Upper lobe of left lung (tissue), 6 donors: ENCODE measurements at regions not wholly inside any gene's neighbourhood (a gene's known extent, or its start where the extent isn't known, plus 50 kb on each side); places are given as distances from the start of the nearest gene placed in this dataset.

Source experiments
- ATAC-seq, 2 donors: fragments of 200-7000 bp; cut with Tn5 transposase; one replicate each; pipeline ENCODE4 v1.9.1; 2022; ENCODE audit warnings: mild to moderate bottlenecking in 2 of 2, moderate library complexity in 2 of 2; ENCODE audit not compliant: low FRiP score in 2 of 2
- DNase-seq, 2 donors: peaks; one replicate each; pipeline ENCODE4 v3.0.0-alpha.2; 2019 to 2020
- H3K27ac ChIP-seq, 4 donors: fragments of 200-600 bp; sonication (generic); one replicate each; pipeline ENCODE4 v1.5.1; 2016 to 2019
- H3K27me3 ChIP-seq, 4 donors: fragments of 200-600 bp; sonication (generic); one replicate each; pipeline ENCODE4 v1.5.1; 2017 to 2019
- H3K36me3 ChIP-seq, 4 donors: fragments of 200-600 bp; sonication (generic); one replicate each; pipeline ENCODE4 v1.5.1; 2016 to 2019
- H3K4me1 ChIP-seq, 4 donors: fragments of 200-600 bp; sonication (generic); one replicate each; pipeline ENCODE4 v1.5.1; 2018 to 2019
- H3K4me3 ChIP-seq, 4 donors: fragments of 200-600 bp; sonication (generic); one replicate each; pipeline ENCODE4 v1.5.1; 2017 to 2019; ENCODE audit warnings: mild to moderate bottlenecking in 2 of 4, moderate library complexity in 1 of 4
- H3K9me3 ChIP-seq, 4 donors: fragments of 200-600 bp; sonication (generic); one replicate each; pipeline ENCODE4 v1.5.1; 2018 to 2019
- CTCF ChIP-seq, 6 experiments: fragments of 450-650 bp in 4 of 6; fragments of 200-600 bp in 2 of 6; sonication (generic) in 2 of 6; IDR thresholded peaks; one replicate each; pipeline ENCODE4 v1.5.1; 2016 to 2019; ENCODE audit warnings: antibody characterized with exemption in 6 of 6
- EP300 ChIP-seq, 4 donors: sonication (generic); formaldehyde crosslinking; IDR thresholded peaks; one replicate each; pipeline ENCODE4 v1.5.1; 2017; ENCODE audit warnings: antibody characterized with exemption in 4 of 4, control low read depth in 2 of 4
- POLR2A ChIP-seq, 4 donors: fragments of 450-650 bp; IDR thresholded peaks; one replicate each; pipeline ENCODE4 v1.5.1; 2016 to 2017; ENCODE audit warnings: antibody characterized with exemption in 4 of 4, mild to moderate bottlenecking in 2 of 4
- POLR2AphosphoS5 ChIP-seq, 2 donors: sonication (generic); formaldehyde crosslinking; IDR thresholded peaks; one replicate each; pipeline ENCODE4 v1.5.1; 2017; ENCODE audit warnings: antibody characterized with exemption in 2 of 2
- WGBS, 2 donors: methylation state at CpG; one replicate each; pipeline ENCODE4 v1.1.5; 2017 to 2018; 5-methylcytosine and 5-hydroxymethylcytosine counted together
- donor health status: DM: no; HTN: no; CAD: no; lungs with moderate emphysema.
- donor health status: DM: no; HTN: yes; CAD: no; lungs with severe emphysema.

- Histone ChIP-seq H3K27me3 (no peaks in the 10 kb centered on the region), H3K4me3 (no peak overlapping the region), H3K9me3 (no peaks in the 10 kb centered on the region), H3K36me3 (no peaks in the 10 kb centered on the region), H3K4me1 (no peaks in the 10 kb centered on the region), H3K27ac (no peak overlapping the region)
- TF ChIP-seq EP300 (IDR thresholded peaks at IDR 0.05), result no peak
- TF ChIP-seq POLR2AphosphoS5 (IDR thresholded peaks at IDR 0.05), result no peak
- TF ChIP-seq POLR2A (IDR thresholded peaks at IDR 0.05), result no peak
- TF ChIP-seq CTCF (IDR thresholded peaks at IDR 0.05), result no peak
- ATAC-seq, result no peak
- DNase-seq, result no peak
- WGBS, 2 donors, result 80 to 88% methylated on average over 8 of the region's 8 CpGs
These were observed 517.8 kb downstream of the CCDC171 start for GRCh38 chr9:16070455-16071145.

- ATAC-seq (no peak), DNase-seq (no peak)
- 72 to 80% methylated on average over 4 of the region's 4 CpGs for WGBS, 2 donors
- Histone ChIP-seq H3K27ac (no peak overlapping the region), H3K27me3 (no peaks in the 10 kb centered on the region), H3K36me3 (no peaks in the 10 kb centered on the region), H3K4me1 (no peaks in the 10 kb centered on the region), H3K4me3 (no peak overlapping the region), H3K9me3 (no peaks in the 10 kb centered on the region)
- TF ChIP-seq CTCF (IDR thresholded peaks at IDR 0.05) (no peak), POLR2A (IDR thresholded peaks at IDR 0.05) (no peak), EP300 (IDR thresholded peaks at IDR 0.05) (no peak), POLR2AphosphoS5 (IDR thresholded peaks at IDR 0.05) (no peak)
These were observed 518.6 kb downstream of the CCDC171 start for GRCh38 chr9:16071400-16071799.

- Histone ChIP-seq H3K27ac (no peak overlapping the region), H3K27me3 (no peaks in the 10 kb centered on the region), H3K4me1 (no peaks in the 10 kb centered on the region), H3K36me3 (no peaks in the 10 kb centered on the region), H3K4me3 (no peak overlapping the region), H3K9me3 (no peaks in the 10 kb centered on the region)
- TF ChIP-seq CTCF (IDR thresholded peaks at IDR 0.05) (no peak), EP300 (IDR thresholded peaks at IDR 0.05) (no peak), POLR2AphosphoS5 (IDR thresholded peaks at IDR 0.05) (no peak), POLR2A (IDR thresholded peaks at IDR 0.05) (no peak)
- no peak for DNase-seq
- ATAC-seq, result peak in 1 of 2 donors; percentile 52
- WGBS, 2 donors, result 30 to 31% methylated on average over 2 of the region's 2 CpGs
These were observed 522.1 kb downstream of the CCDC171 start for GRCh38 chr9:16074963-16075362.

GRCh38 chr9:16075696-16076095, 522.9 kb downstream of the CCDC171 start:
- WGBS, 2 donors, result 81 to 84% methylated on average over 1 of the region's 1 CpG
- Histone ChIP-seq H3K4me1 (no peaks in the 10 kb centered on the region), H3K27ac (no peak overlapping the region), H3K4me3 (no peak overlapping the region), H3K36me3 (no peaks in the 10 kb centered on the region), H3K9me3 (no peaks in the 10 kb centered on the region), H3K27me3 (no peaks in the 10 kb centered on the region)
- TF ChIP-seq POLR2AphosphoS5 (IDR thresholded peaks at IDR 0.05), result no peak
- TF ChIP-seq CTCF (IDR thresholded peaks at IDR 0.05), result no peak
- TF ChIP-seq EP300 (IDR thresholded peaks at IDR 0.05), result no peak
- no peak for TF ChIP-seq POLR2A (IDR thresholded peaks at IDR 0.05)
- ATAC-seq, result no peak
- DNase-seq, result no peak

GRCh38 chr9:16076511-16076910, 523.7 kb downstream of the CCDC171 start:
- Histone ChIP-seq H3K4me1 (no peaks in the 10 kb centered on the region), H3K9me3 (no peaks in the 10 kb centered on the region), H3K27me3 (no peaks in the 10 kb centered on the region), H3K27ac (no peak overlapping the region), H3K36me3 (no peaks in the 10 kb centered on the region), H3K4me3 (no peak overlapping the region)
- TF ChIP-seq CTCF (IDR thresholded peaks at IDR 0.05), result no peak
- no peak for TF ChIP-seq POLR2AphosphoS5 (IDR thresholded peaks at IDR 0.05)
- no peak for TF ChIP-seq EP300 (IDR thresholded peaks at IDR 0.05)
- 91 to 93% methylated on average over 7 of the region's 7 CpGs for WGBS, 2 donors
- DNase-seq (no peak), ATAC-seq (no peak)
